ENCODE measurements at regions not wholly inside any gene's neighbourhood (a gene's known extent, or its start where the extent isn't known, plus 50 kb on each side); places are given as distances from the start of the nearest gene placed in this dataset.

DNA sequence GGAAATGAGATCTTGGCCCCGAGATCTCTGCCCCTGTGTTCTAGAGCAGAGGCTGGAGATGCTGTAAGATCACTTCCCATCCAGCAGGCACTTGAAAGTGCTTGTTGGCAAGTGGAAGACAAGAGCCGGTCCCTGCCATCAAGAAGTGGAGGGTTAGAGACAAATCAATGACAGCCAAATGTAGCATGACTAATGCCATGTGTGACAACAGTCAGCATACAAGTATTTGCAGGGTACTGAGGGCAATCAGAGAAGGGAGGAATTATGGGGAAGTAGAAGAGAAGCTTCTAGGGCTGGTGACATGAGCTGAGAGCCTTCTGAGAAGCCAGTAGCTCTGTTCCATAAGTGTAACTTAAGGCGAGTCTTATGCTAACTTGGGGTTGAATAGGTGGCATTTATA lies 58.6 kb downstream of the TMEM17 start:
- no peak for DNase-seq (ENCODE audit: low spot score)

DNA sequence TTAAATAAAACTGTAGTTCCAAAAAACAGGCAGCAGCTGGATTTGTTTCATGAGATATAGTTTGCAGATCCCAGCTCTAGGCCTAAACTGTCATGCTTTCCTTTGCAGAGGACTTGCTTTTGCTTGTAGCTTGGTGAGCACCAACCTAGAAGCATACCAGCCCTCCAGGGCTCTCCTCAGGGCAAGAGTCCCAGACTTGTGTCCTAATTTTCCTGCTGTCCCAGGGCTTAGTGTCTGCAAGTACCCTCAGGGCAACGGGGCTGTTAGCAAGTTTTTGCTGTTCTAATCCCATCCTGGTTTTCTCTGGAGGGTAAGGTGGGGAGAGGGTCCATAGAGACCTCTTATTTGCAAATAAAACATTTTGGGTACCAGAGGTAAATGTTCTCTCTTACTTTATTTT lies 59.5 kb downstream of the TMEM17 start:
- DNase-seq (ENCODE audit: low spot score): no peak

DNA sequence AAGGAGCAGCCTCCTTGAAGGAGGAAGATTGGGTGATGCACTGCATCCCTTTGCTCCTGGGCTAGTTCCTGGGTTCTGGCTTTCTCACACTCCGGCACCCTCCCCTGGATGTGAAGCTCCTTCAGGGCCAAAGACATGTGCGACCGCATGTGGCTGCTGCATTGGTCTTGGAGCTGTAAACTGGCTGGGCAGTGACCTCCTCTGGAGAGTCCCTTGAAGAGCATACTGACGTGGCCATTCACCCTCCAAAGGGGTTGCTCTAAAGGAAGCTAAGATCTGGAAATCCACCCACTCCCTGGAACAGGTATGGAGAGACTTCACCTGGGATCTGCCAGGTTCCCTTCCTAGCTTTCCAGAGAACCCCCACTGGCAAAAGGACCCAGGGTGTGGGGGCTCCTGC lies 62.1 kb downstream of the TMEM17 start:
- no peak for DNase-seq (ENCODE audit: low spot score)

DNA sequence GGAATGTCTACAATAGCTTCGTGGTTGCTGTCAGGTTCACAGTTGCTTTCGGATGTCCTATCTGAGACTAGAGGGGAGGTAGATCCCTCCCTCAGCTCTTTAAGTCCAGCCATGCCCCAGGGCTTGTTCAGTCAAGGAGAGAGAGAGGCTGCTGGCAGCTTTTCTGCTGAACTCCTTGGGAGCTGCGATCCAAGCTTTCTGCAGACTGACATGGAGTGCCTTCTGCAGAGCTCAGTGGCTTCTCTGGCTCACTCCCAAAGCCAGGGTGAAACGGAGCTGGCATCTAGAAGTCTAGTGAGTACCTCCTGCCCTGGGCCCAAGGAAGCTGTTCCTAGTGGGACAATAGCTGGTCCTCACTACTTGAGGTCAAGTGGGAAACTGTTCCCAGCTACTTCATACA lies 62.5 kb downstream of the TMEM17 start:
- DNase-seq (ENCODE audit: low spot score): no peak

DNA sequence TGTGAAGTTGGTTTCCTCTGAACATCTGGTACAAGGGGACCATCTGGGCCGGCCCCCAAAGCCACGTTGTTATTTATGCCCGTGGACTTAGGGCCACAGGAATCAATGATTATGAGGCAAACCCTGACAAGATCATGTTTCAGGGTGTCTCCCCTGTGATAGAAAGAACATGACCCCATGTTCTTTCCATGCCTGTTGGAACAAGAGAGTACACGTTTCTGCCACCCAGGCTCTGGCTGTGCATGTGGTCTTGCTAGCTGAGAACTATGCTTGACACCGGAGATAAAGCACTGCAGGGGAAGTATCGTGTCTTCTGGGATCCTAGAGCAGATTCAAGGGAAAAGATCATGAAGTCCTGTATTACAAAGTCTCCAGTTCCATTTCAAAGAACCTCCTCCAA lies 64.2 kb downstream of the TMEM17 start:
- DNase-seq (ENCODE audit: low spot score): no peak

DNA sequence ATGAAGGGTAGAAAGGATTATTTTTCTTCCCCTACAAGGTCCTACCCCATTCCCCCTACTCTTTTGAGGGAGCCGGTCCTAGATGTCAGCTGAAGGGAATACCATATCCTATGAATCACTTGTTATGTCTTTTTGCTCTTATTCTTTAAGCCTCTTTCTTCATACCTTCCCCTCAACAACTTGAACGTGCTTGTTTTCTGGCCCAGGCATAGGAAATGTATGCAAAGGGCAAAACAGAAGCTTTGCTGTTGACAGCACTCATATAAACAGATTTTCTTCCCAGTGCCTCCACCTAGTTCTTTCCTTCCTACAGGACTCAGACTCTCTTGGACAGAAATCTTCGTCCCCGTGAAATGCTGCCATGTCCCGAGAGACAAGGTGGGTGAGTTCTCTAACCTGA lies 64.6 kb downstream of the TMEM17 start:
- no peak for DNase-seq (ENCODE audit: low spot score)

DNA sequence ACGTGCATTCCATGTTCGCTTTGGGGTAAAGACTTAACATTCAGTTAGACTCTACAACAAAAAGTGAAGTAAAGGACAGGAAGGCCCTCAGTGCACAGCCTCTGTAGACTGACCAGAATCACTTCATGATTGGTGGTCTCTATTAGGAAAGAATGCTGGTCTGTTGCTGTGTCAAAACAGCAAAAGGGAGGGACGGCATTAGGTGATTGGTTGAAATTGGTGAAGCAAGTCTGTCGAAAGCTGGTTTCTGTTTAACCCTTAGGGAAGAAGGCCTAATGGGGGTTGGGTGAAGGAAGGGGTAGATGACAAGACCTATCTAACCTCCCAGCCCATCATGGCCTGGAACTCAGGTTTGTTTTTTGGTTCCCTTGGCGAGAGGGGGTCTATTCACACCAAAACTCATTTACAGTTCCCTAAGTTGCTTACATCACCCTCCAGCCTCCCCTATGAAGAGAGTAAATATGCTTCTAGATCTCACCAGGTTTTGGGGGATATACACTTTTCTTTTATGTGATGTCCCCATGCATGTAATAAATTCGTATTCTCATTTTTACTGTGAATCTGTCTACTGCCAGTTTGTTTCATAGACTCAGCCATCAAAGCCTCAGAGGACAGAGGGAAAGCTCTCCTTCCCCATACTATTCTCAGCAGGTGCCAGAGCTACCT lies 65.6 kb downstream of the TMEM17 start:
- DNase-seq (ENCODE audit: low spot score): no peak

DNA sequence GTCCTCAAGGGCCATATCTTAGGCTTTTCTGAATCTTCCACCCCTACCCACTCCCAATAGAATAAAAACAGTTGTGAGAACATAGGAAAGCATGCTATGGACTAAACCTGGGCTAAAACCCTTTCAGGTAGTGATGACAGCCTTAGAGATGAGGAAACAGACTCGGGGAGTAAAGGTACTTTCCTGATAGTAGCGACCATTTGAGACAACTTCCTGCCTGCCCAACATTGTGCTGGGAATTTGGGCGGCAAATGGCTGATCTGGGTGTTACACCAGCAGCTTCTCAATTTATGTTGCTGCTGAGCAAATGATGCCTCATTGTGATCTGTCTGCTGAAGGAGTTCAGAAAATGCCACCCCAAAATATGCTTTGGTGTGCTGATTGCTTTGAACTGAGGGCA lies 66.6 kb downstream of the TMEM17 start:
- DNase-seq (ENCODE audit: low spot score): no peak

DNA sequence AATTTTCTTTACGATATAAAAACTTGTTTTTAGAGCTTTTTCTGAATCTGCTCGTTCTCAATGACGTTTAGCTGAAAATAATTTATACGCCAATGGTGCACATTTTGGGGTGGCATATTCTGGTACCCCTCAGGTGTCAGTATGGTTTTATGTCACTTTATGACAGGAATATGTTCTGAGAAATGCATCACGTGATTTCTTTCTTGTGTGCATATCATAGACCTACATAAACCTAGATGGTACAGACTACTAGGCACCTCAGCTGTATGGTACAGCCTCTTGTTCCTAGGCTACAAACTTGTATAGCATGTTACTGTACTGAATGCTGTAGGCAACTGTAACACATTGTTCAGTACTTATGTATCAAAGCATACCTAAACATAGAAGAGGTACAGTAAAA lies 68.2 kb downstream of the TMEM17 start:
- no peak for DNase-seq (ENCODE audit: low spot score)

DNA sequence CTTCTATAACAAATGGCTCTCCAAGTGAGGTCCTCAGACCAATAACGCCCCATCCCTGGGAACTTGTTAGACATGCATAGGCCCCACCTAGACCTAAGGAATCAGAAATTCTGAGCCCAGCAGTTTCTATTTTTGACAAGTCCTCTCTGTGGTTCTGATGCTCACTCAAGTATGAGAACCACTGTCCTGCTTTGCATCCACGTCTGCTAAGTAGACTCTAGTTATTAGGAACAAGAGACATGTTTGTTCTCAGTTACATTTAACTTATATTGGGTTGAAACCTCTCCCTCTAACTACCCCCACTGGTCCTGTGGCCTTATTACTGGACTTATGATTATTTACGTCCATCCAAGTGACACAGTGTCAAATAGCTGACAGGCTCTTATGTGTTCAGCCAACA lies 70.3 kb downstream of the TMEM17 start:
- DNase-seq (ENCODE audit: low spot score): no peak

DNA sequence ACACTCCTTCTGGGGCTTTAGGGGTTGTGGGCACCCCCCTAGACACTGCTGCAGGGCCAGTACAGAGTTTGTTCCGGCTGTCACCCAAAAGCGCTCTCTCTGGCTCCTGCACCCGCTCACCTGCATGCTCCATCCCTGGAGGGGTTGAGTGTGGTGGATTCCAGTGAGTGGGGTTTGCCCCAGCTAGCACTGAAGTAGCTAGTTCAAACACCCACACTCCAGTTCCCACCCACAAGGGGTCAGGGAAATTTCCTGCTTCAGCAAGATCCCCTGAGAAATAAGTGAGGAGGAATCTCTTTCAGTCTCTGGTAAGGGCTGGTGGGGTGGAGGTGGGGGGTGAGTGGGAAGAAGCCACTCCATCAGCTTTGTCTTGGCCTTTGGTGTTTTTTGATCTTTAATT lies 73.6 kb downstream of the TMEM17 start:
- DNase-seq (ENCODE audit: low spot score): no peak

DNA sequence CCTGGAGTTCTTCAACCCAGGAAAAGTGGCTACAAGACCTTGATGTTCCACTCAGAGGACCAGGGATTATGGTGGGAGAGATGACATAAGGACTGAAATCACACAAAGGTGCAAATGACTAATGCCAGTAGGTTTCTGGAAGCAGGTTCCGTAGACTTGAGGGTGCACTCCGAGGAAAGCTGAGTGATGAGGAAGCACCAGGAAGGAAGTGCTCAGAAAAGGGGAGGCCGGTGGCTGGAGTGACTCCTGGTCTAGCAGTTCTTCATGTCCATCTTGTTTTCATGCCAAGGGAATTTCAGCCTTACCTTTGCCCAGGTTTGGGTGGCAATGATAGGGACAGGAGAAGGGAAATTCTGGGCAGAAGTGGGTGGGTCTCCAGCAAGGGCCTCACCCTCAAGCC lies 74.5 kb downstream of the TMEM17 start:
- DNase-seq (ENCODE audit: low spot score): no peak

DNA sequence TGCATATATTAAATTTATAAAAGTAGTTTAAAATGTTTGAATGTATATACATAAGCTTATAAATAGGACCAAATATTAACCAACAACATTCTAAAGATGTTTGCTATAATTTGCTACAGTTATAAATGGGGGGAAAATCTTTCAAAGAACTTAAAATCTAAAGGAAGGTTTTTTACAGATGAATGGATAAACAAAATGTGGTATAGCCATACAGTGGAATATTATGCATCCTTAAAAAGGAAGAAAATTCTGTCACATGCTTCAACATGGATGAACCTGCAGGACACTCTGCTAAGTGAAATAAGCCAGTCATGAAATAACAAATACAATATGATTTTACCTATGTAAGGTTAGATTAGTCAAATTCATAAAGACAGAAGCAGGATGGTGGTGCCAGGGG lies 75.8 kb downstream of the TMEM17 start:
- DNase-seq (ENCODE audit: low spot score): no peak

DNA sequence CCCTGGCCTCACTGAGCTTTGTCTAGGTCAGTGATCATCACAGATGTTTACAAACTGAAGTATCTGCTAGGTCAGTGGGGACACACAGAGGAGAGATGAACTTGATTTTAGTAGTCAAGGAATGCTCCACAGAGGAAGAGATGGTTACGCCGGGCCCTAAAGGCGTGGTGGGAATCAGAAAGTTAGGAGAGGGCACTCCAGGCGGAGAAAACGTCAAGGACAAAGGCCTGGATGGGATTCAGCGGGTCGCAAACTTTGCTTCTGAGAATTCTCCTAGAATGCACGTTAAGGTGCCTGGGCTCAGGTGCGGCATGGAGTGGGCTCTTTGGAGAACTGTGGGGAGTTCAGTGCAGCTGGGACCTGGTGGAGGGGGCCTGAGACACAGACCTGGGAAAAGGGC lies 78.8 kb downstream of the TMEM17 start:
- no peak for DNase-seq (ENCODE audit: low spot score)

DNA sequence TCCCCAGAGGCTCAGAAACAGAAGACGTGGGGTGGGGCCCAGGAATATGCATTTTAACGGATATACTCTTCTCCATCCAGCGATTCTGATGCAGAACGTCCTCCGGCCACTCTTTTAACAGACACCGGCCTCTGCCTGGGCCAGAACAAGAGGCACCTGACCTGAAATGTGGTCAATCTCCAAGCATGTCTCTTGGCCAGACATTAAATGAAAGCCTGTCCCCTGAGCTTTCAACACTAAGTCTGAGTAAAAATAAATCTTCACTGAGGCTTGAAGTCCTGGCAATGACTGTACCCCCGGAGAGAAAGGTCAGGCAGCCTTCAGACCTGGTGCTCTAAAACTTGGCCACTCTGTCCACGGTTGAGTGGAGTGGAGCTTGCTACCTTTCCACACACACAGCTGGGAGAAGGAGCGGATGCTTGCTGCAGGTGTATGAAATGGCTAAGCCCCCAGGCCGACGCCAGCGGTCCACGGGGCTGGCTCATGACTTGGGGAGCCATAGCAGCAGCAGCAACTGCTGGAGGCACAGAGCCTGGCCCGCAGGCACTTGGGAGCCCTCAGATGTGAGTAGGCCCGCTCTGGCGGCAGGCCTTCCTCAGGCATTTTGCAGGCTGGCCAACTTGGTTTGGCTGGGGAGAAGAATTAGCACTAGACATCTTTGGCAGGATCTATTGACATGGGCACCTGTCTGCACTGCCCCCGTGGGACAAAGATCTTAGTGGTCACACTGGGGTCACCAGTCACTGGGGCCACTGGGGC lies 79.7 kb downstream of the TMEM17 start:
- no peak for DNase-seq (ENCODE audit: low spot score)

DNA sequence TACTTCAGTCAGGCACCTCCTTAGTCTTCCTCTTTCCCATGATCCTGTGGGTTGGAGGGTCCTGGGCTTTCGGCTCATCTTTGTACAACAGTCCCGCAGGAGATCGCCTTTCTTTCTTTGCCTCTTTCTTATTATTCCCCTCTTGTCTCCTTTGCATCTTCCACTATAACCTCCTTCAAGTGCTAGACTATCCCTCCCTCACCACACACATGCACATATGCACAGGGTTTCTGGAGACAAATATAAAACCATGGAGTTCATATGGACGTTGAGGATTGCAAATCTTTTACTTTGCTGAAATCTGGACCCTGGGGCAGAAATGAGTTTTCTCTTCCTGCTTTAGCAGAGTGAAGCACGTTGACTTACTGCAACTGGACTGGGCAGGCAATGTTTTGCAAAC lies 80.3 kb downstream of the TMEM17 start:
- DNase-seq (ENCODE audit: low spot score): no peak

DNA sequence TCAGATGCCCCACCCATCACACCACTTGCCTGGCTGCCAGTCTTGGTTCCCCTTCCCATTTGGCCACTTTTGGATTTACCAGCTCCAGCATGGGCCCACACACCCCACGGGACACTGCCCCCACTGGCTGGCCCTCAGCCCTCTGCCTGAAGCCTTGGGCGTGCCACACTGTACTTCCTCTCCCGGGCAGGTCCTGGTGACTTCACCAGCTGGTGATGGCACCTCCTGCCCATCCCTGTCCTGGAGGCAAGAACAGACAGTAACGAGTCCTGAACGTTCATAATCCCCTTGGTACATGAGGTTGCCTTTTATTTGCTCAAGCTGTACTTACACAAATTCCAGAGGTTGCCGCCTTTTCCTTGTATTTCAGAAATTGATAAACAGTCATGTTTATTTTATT lies 81.1 kb downstream of the TMEM17 start:
- DNase-seq (ENCODE audit: low spot score): no peak

DNA sequence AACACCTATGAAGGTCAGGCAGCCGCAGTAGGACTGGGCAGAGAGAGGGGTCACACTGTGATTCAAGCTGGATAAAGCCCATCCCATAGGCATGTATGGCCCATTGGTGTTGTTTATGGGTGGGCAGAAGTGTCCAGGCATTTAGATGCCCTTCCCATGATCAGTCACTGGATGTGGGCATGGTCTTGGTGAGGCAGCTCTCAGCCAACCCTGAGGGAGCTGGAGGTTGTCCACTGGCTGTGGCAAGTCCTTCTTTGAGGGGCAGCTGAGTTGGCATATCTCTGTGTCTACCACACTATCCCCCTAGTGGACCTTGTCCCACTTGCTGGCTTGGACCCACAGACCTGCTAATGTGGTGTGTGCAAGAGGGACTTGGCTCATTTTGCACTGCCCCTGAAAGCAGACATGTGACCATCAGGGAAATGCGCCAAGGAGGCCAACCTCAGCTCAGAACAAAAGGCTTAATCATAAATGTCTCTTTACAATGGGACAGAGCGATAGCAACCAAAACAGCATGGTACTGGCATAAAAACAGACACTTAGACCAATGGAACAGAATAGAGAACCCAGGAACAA lies 82.0 kb downstream of the TMEM17 start:
- no peak for DNase-seq (ENCODE audit: low spot score)

DNA sequence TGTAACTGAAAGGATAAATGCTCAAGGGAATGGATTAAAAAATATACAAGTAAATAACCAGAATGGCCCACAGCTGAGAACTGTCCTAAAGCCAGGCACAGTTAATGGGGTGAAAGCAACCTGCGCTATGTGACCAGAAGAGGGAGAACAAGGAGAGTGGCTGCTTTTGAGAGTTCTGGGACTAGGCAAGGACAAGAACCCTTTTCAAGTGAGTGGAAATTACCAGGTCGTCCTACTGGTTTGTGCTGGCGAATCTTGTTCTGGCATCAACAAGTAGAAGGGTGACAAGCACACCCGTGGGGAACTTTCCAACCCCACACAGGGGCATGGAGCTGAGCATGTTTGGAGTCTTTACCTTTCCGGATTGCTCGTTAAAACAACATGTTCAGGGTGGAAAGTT lies 82.8 kb downstream of the TMEM17 start:
- DNase-seq (ENCODE audit: low spot score): no peak

DNA sequence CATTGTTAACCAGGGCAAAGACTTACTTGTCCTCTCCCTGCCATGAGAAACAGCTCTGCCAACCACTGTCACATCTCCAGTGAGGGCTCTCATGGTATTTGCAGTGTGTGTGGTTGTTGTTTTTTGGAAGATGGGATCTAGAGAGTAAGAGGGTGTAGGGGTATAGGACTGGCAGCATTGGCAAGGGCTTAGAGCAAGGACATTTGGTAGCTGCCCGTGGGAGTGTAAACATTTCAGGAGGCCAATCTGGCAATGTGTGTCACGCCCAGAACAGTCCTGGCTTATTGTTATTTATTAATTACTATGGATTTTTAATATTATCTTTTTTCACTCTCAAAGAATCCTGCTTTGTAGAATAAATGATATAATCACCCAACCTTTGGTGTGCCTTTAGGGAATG lies 90.5 kb downstream of the TMEM17 start:
- DNase-seq (ENCODE audit: low spot score): no peak

DNA sequence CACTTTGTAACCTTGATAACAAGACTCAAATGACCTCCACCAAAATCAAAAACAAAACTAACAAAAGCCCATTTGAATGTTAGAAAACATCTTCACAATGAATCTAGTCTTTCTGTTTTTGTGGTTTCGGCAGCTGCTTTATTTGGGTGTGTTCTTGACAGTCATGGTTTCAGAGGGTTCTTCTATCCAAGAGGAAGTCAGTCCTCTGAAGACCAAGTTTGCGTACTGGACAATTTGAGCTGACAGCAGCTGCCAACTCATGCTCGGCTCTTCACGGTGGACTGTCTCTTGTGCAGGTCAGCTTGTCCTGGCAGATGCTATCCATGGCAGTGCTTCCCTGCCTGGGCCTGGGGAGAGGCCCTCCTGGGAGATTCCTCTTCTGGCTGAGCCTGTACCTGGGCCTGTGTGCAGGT lies 91.0 kb downstream of the TMEM17 start:
- no peak for DNase-seq (ENCODE audit: low spot score)

DNA sequence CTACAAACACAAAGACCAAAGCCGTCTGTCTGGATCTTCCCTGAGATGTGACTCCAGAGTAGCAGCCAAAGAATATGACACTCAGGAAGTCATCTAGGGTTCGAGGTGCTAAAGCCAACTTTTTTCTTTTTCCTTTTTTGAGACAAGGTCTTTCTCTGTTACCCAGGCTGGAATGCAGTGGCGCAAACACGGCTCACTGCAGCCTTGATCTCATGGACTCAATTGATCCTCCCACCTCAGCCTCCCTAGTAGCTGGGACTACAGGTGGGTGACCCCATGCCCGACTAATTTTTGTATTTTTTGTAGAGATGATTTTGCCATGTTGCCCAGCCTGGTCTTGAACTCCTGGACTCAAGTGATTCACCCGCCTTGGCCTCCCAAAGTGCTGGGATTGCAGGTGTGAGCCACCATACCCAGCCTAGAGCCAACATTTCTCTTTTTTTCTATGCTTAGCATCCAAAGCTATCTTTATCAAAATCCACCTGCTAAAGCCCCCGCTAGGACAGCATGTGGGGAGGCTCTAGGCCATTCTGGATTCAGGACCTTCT lies 92.8 kb downstream of the TMEM17 start:
- DNase-seq (ENCODE audit: low spot score): no peak

DNA sequence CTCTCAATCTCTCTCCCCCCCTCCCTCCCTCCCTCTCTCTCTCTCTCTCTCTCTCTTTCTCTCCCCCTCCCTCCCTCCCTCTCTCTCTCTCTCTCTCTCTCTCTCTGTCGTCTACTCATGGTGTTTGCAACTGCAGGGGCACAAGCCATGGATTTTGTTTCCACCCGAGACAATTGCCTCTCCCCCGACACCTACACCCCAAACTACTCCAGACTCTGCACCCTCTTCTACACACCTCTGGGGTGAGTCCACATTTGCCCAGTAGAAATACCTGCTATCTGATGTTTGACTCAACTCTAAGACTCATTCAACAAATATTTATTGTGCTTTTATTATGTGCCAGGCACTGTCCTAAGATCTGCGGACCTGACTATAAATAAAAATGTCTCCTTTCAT lies 93.7 kb downstream of the TMEM17 start:
- no peak for DNase-seq (ENCODE audit: low spot score)
